ENCODE measurements at regions not wholly inside any gene's neighbourhood (a gene's known extent, or its start where the extent isn't known, plus 50 kb on each side); places are given as distances from the start of the nearest gene placed in this dataset.

DNA sequence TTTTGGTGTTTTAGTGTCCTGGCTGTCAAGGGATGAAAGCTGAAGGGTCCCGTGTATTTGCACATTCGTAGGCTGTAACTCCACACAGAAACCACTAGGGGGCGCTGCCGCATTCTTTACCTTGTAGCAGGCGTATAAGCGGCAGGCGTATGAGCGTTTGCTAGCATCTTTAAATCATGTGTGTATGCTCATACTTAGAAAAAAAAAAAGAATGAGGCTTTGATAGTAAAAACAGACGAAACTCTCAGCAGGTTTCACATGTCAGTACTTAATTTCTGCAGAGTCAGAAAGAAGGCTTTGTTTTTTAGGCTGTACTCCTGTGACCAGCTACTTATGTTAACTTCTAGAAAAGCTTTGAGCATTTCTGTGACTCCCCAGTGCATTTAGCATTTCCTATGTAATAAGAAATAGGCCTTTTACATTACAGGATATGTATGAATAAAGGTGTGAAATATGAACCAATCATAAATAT lies 218.8 kb upstream of the ADAMTSL1 start:
- Histone ChIP-seq H3F3A (ENCODE audit: insufficient read depth) (no peaks in the 10 kb centered on the region), H3K27ac (ENCODE audit: low read depth, low read length) (no peak overlapping the region), H3K9me3 (ENCODE audit: insufficient read depth, low read length) (no peaks in the 10 kb centered on the region), H3K9me2 (replicated peaks; ENCODE audit: insufficient read depth, low read length) (no peaks in the 10 kb centered on the region), H2AFZ (ENCODE audit: low read depth, low read length, severe bottlenecking) (no peak overlapping the region), H3K79me2 (ENCODE audit: insufficient read depth, low read length) (no peaks in the 10 kb centered on the region), H3K4me3 (ENCODE audit: insufficient read depth, low read length, poor library complexity, severe bottlenecking) (no peak overlapping the region), H3K9ac (ENCODE audit: low read length) (no peak overlapping the region), H3K4me2 (ENCODE audit: low read depth, low read length, poor library complexity, severe bottlenecking) (no peak overlapping the region), H3K36me3 (ENCODE audit: low read length) (no peaks in the 10 kb centered on the region), H3K27me3 (ENCODE audit: low read length) (no peaks in the 10 kb centered on the region), H4K20me1 (ENCODE audit: low read depth, low read length) (0 out of 2 replicates have a peak, but pooled peaks cover 2% of the 10 kb centered on the region)
- TF ChIP-seq EZH2phosphoT487 (conservative IDR thresholded peaks at IDR 0.05; ENCODE audit: low read length): no peak
- TF ChIP-seq, protein P1, sequence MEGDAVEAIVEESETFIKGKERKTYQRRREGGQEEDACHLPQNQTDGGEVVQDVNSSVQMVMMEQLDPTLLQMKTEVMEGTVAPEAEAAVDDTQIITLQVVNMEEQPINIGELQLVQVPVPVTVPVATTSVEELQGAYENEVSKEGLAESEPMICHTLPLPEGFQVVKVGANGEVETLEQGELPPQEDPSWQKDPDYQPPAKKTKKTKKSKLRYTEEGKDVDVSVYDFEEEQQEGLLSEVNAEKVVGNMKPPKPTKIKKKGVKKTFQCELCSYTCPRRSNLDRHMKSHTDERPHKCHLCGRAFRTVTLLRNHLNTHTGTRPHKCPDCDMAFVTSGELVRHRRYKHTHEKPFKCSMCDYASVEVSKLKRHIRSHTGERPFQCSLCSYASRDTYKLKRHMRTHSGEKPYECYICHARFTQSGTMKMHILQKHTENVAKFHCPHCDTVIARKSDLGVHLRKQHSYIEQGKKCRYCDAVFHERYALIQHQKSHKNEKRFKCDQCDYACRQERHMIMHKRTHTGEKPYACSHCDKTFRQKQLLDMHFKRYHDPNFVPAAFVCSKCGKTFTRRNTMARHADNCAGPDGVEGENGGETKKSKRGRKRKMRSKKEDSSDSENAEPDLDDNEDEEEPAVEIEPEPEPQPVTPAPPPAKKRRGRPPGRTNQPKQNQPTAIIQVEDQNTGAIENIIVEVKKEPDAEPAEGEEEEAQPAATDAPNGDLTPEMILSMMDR (IDR thresholded peaks at IDR 0.05; ENCODE audit: insufficient read depth, low read length, poor library complexity, severe bottlenecking): peak; percentile 95

DNA sequence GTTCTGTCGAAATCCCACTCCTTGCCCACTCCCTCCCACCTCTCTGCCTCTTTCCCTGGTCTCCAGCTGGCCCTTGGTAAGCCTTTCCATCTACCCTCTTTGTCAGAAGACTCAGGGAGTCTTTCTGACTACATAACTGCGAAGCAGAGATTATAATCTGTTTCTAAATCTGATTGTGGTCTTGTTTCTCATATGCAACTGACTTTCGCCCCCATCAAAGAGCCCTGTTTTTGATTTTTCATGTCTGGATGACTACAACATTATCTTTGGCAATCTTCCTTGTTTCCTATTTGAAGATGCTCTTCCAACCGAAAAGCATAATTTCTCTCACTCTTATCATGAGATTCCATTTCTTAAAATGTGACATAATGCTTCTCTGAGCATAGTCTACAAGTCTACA lies 218.2 kb upstream of the ADAMTSL1 start:
- Histone ChIP-seq H3K9me3 (ENCODE audit: insufficient read depth, low read length) (no peaks in the 10 kb centered on the region), H3K4me3 (ENCODE audit: insufficient read depth, low read length, poor library complexity, severe bottlenecking) (no peak overlapping the region), H3F3A (ENCODE audit: insufficient read depth) (no peaks in the 10 kb centered on the region), H3K27ac (ENCODE audit: low read depth, low read length) (no peak overlapping the region), H3K79me2 (ENCODE audit: insufficient read depth, low read length) (no peaks in the 10 kb centered on the region), H4K20me1 (ENCODE audit: low read depth, low read length) (0 out of 2 replicates have a peak, but pooled peaks cover 2% of the 10 kb centered on the region), H3K9me2 (replicated peaks; ENCODE audit: insufficient read depth, low read length) (no peaks in the 10 kb centered on the region), H3K36me3 (ENCODE audit: low read length) (no peaks in the 10 kb centered on the region), H2AFZ (ENCODE audit: low read depth, low read length, severe bottlenecking) (no peak overlapping the region), H3K27me3 (ENCODE audit: low read length) (no peaks in the 10 kb centered on the region), H3K9ac (ENCODE audit: low read length) (no peak overlapping the region), H3K4me2 (ENCODE audit: low read depth, low read length, poor library complexity, severe bottlenecking) (no peak overlapping the region)
- TF ChIP-seq, protein P1 (IDR thresholded peaks at IDR 0.05; ENCODE audit: insufficient read depth, low read length, poor library complexity, severe bottlenecking): no peak
- no peak for TF ChIP-seq EZH2phosphoT487 (conservative IDR thresholded peaks at IDR 0.05; ENCODE audit: low read length)

DNA sequence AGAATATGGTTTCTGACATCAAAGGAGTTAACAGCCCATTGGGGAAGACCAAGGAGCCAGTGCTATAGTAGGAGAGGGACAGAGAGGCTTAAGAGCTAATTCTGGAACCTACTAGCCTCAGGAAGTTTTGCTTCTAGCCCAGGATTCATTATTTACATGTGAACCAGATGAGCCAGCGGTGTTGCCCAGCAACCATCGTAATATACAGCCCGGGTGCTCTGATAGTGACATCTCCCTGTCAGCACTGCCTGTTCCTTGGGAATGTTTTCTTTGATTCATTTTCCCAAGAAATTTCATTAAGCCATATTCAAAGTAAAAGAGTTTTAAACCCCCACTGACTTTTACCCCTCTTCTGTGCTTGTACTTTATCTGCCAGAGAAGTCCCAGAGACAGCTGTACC lies 217.4 kb upstream of the ADAMTSL1 start:
- Histone ChIP-seq H4K20me1 (ENCODE audit: low read depth, low read length) (0 out of 2 replicates have a peak, but pooled peaks cover 2% of the 10 kb centered on the region), H3K4me3 (ENCODE audit: insufficient read depth, low read length, poor library complexity, severe bottlenecking) (no peak overlapping the region), H3K9ac (ENCODE audit: low read length) (no peak overlapping the region), H3K27me3 (ENCODE audit: low read length) (no peaks in the 10 kb centered on the region; the same call in 1 of the 2 replicates), H3K79me2 (ENCODE audit: insufficient read depth, low read length) (no peaks in the 10 kb centered on the region), H3K9me3 (ENCODE audit: insufficient read depth, low read length) (no peaks in the 10 kb centered on the region), H3K4me2 (ENCODE audit: low read depth, low read length, poor library complexity, severe bottlenecking) (no peak overlapping the region), H3K36me3 (ENCODE audit: low read length) (no peaks in the 10 kb centered on the region), H2AFZ (ENCODE audit: low read depth, low read length, severe bottlenecking) (no peak overlapping the region), H3K9me2 (replicated peaks; ENCODE audit: insufficient read depth, low read length) (no peaks in the 10 kb centered on the region), H3F3A (ENCODE audit: insufficient read depth) (no peaks in the 10 kb centered on the region), H3K27ac (ENCODE audit: low read depth, low read length) (no peak overlapping the region)
- TF ChIP-seq, protein P1 (IDR thresholded peaks at IDR 0.05; ENCODE audit: insufficient read depth, low read length, poor library complexity, severe bottlenecking): no peak
- TF ChIP-seq EZH2phosphoT487 (conservative IDR thresholded peaks at IDR 0.05; ENCODE audit: low read length): no peak

Measured in SU-DHL-6 (cell line).